COLO668 (cell line): ENCODE measurements at regions not wholly inside any gene's neighbourhood (a gene's known extent, or its start where the extent isn't known, plus 50 kb on each side); places are given as distances from the start of the nearest gene placed in this dataset.
"Not testable (repeated sequence)": the region's sequence is repeated elsewhere in the genome, so short reads cannot be mapped to it uniquely, and the experiment has no call there.

Source experiments
- DNase-seq: peaks from one replicate; lab custom pipeline; 2025; ENCODE audit not compliant: unreplicated experiment; lab: John Stamatoyannopoulos, UW

GRCh38 chr11:15830741-15831428 is 525.5 kb downstream of the SOX6 start:
- no peak for DNase-seq

- DNase-seq: no peak
These were observed 520.4 kb downstream of the SOX6 start for GRCh38 chr11:15835788-15836411.

GRCh38 chr11:15836795-15837194 is 519.6 kb downstream of the SOX6 start:
- peak; percentile 18 for DNase-seq

GRCh38 chr11:15837901-15838489 is 518.4 kb downstream of the SOX6 start:
- no peak for DNase-seq

GRCh38 chr11:15839061-15839460 is 517.3 kb downstream of the SOX6 start:
- DNase-seq: no peak

GRCh38 chr11:15840966-15841365 is 515.4 kb downstream of the SOX6 start:
- DNase-seq: no peak

- no peak for DNase-seq
These were observed 514.2 kb downstream of the SOX6 start for GRCh38 chr11:15841931-15842740.

GRCh38 chr11:15843309-15843872 is 513.0 kb downstream of the SOX6 start:
- no peak for DNase-seq

- DNase-seq: no peak
These were observed 511.1 kb downstream of the SOX6 start for GRCh38 chr11:15845261-15845660.

- DNase-seq: no peak
These were observed 507.6 kb downstream of the SOX6 start for GRCh38 chr11:15848631-15849168.

- DNase-seq: no peak
These were observed 507.1 kb downstream of the SOX6 start for GRCh38 chr11:15849257-15849656.

GRCh38 chr11:15850335-15850734 is 506.0 kb downstream of the SOX6 start:
- DNase-seq: not testable (repeated sequence)

GRCh38 chr11:15851051-15851498 is 505.3 kb downstream of the SOX6 start:
- DNase-seq: no peak

- DNase-seq: no peak
These were observed 504.2 kb downstream of the SOX6 start for GRCh38 chr11:15852179-15852578.

GRCh38 chr11:15854245-15854644 is 502.1 kb downstream of the SOX6 start:
- no peak for DNase-seq

- DNase-seq: no peak
These were observed 497.5 kb downstream of the SOX6 start for GRCh38 chr11:15858881-15859280.

GRCh38 chr11:15859411-15859810 is 496.9 kb downstream of the SOX6 start:
- DNase-seq: no peak

GRCh38 chr11:15861256-15861655 is 495.1 kb downstream of the SOX6 start:
- no peak for DNase-seq

- no peak for DNase-seq
These were observed 492.9 kb downstream of the SOX6 start for GRCh38 chr11:15863411-15863810.

- no peak for DNase-seq
These were observed 492.1 kb downstream of the SOX6 start for GRCh38 chr11:15864026-15864805.
